ENCODE measurements at regions not wholly inside any gene's neighbourhood (a gene's known extent, or its start where the extent isn't known, plus 50 kb on each side); places are given as distances from the start of the nearest gene placed in this dataset.

GRCh38 chr13:27367570-27367969, 56.8 kb upstream of the GTF3A start:
- no peak for DNase-seq (ENCODE audit: low read depth in 2 of 2)

GRCh38 chr13:27370305-27370872, 54.0 kb upstream of the GTF3A start:
- no peak for DNase-seq (ENCODE audit: low read depth in 2 of 2)

GRCh38 chr13:27371932-27372331, 52.5 kb upstream of the GTF3A start:
- DNase-seq (ENCODE audit: low read depth in 2 of 2): no peak

- DNase-seq (ENCODE audit: low read depth in 2 of 2): no peak
Measured at GRCh38 chr13:27372896-27373295, 51.5 kb upstream of the GTF3A start.

- no peak for DNase-seq (ENCODE audit: low read depth in 2 of 2)
Measured at GRCh38 chr13:27374126-27374613, 50.2 kb upstream of the GTF3A start.

Data from stimulated activated CD8-positive, alpha-beta memory T cell treated with anti-CD3 and anti-CD28 coated beads, Interleukin-7, amount 100 ng/mL, for 1 hour (primary cell).